HG03025 (cell line): ENCODE measurements at regions not wholly inside any gene's neighbourhood (a gene's known extent, or its start where the extent isn't known, plus 50 kb on each side); places are given as distances from the start of the nearest gene placed in this dataset.

Experiments
- ATAC-seq: cut with Tn5 transposase; IDR thresholded peaks from one replicate; pipeline ENCODE4 v1.9.1; 2021; ENCODE audit warnings: mild to moderate bottlenecking, moderate library complexity; ENCODE audit not compliant: unreplicated experiment, low FRiP score

DNA sequence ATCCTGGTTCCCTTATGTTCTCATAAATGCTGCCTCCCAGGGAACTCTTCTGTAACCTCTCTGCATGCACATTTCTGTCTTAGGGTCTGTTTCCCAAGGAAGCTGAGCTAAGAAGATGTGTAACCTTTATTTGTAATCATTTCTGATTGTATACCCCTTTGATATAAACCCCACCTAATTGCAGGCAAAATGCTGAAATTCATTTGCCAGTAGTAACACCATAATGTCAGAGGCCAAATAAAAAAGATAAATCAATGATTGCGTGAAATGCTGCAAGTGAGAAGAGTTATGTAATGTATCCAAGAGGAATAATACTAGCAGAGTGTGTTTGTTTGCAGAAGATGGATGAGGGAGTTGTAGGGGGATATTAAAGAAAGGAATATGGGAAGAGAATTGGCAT lies 822.6 kb upstream of the GRAMD2B start:
- ATAC-seq: no peak

DNA sequence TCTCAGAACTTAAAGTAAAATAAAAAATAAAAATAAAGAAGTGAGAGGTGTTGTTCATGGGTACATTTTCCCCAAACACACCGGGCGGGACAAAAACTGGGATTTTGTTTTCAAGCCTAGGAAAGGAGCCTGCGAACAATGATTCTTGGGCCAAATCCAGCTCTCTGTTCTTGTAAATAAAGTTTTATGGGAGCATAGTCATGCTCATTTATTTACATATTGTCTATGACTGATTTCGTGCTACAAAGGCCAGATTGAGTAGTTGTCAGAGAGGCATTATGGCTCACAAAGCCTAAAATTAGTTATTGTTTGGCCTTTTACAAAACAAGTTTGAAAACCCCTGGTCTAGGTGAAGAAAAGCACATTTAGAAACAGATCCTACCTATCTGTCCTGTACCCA lies 821.0 kb upstream of the GRAMD2B start:
- ATAC-seq: no peak

DNA sequence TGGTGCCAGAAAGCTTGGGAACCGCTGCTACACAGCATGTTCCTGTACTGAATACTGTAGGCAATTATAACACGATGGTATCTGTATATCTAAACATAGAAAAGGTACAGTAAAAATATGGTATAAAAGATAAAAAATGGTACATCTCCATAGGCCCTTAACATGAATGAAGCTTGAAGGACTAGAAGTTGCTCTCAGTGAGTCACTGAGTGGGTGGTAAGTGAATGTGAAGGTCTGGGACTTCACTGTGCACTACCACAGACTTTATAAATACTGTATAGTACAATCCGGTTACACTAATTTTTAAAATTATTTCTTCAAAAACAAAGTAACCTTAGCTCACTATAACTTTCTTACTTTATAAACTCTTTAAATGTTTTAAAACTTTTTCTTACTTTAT lies 819.9 kb upstream of the GRAMD2B start:
- ATAC-seq: no peak

DNA sequence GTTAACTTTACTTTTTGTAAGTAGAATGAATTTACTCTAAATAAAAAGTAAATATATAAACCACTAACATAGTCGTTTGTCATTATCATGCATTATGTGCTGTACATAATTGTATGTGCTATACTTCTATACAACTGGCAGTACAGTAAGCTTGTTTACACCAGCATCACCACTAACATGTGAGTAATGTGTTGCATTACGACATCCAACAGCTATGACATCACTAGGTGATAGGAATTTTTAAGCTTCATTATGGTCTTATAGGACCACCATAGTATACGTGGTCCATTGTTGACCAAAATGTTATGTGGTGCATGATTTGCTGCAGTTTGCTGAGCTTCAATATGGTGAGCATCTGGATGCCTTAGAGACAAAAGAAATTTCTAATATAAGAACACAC lies 819.1 kb upstream of the GRAMD2B start:
- no peak for ATAC-seq

DNA sequence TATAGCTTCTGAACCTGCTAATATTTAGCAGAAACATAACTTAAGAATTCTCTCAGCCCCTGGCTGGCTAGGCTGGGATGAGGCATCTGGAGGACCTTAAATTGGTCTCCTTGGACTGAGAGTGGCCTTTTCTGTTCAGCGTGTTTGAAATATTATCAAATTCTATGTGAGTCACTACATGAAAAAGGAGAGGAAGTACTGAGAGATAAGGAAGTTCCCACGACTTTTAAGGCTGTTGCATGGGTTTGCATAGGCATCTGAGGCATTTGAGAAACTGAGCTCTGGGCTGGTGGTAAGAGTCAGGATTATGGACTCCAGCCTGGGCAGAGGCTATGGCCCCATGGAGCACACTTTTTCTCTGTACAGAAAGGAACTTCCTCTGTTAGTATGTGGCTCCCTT lies 816.2 kb upstream of the GRAMD2B start:
- no peak for ATAC-seq

DNA sequence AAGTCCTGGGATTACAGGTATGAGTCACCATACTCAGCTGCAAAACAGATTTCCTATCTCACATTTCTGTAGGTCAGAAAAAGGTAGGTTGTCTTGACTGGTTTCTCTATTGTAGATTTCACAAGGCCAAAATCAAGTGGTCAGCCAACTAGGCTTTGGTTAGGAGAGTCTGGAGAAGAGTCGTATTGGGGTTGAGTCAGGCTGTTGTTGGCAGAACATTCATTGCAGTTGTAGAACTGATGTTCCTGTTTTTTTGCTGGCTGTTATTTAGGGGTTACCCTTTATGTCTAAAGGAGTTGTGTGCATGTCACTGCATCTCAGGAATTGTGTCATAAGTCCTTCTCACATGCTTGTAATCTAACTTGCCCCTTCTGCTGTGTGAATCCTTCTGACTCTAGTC lies 814.2 kb upstream of the GRAMD2B start:
- no peak for ATAC-seq

DNA sequence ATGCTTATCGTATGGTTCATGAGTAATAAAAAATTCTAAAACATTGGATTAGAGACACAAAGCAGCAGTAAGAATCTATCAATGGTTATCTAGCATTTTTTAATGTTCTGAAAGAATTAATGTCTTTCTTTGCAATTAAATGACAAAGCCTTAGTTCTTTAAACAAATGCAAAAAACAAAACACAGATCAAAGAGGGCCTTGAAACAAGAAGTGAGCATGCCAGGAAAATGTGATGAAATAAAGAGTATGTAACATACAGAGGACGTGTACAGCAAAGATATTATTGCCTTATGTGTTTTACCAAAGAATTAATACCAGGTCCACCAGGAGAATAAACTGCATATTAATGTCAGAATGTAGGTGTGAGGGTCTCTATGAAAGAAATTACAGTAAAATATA lies 812.3 kb upstream of the GRAMD2B start:
- no peak for ATAC-seq

DNA sequence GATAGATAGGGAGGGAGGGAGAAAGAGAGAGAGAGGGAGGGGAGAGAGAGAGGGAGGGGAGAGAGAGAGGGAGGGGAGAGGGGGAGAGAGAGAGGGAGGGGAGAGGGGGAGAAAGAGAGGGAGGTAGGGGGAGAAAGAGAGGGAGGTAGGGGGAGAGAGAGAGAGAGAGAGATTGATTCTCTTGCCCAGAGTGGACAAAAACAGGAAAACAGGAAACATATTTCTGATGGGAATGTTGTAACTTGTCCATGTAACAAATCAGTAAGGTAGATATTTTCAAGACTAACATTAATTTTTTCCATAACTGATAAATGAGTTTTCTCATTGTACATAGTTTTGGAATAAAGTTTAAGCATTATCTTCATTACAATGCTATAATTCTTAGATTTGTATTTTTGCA lies 811.7 kb upstream of the GRAMD2B start:
- no peak for ATAC-seq

DNA sequence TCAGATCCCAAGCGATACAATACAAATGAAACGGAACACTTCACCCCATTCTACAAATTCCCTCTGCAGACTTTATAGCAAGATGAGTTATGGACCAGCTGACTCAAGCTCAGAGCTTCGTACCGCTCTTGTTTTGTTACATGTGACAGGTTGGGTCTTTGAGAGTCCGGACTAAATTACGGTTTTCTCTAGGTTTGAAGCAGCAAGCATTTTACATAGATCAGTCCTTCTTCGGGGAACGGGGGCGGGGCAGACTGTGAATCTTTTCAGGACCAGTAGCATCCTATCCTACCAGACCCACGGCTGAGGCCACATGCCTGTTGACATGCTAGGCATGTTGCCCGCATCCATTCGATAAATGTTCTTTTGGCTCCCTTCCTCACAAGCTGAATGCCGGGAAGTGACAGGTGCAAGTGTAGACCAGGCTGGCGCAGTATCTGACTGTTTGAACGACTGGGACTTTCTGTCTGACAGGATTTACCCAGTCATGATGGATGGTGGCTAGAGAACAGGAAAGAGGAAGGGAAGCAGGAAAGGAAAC lies 811.0 kb upstream of the GRAMD2B start:
- no peak for ATAC-seq

DNA sequence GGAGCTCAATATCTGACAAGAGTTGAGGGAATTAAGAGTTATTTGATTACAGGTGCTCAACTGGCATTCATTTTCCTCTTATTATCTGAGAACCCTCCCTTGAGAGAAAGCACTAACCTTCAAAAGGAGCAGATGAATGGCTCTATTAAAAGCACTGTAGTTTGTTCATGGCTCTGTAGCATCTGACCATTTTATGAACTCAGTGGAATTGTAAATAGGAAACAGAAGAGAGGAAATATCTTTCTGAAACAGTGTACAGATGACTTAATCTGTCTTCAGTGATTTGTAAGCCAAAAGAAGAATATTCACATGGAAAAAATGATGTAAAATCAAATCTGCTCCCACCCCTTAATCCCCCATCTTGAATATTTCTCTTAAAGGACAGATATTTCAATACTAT lies 810.4 kb upstream of the GRAMD2B start:
- ATAC-seq: no peak

DNA sequence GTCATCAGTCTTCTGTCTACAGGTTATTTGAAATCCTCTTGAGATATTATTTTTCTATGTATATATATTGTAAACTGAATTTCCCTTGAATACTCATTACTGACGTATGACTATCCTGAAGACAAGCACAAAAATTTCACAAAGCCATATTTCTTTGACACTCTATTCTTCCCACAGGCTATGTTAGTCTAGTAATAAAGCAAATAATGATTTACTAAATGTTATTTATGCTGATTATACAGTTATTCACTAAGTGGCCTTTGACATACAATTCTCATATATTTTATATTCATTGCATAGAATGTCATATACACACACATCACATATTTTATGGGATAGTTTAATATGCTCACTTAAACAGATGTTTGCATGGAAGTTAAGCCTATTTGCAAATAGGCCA lies 793.0 kb upstream of the GRAMD2B start:
- no peak for ATAC-seq

DNA sequence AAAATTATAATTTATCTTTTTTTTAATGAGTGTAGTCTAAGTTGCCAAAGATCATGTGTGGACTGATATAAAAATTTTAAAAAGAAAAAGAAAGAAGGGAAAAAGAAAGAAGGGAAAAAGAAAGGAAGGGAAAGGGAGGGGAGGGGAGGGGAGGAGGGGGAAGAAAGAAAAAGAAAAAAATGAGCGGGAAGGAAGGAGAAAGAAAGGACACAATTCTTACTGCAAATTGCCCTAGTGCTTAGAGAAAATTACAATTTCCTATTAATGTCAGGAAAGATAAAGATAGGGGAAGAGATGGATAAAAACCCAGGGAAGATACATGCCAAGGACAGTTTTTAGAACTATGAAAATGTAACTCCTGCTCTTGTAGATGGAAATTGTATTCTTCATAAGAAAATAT lies 789.7 kb upstream of the GRAMD2B start:
- ATAC-seq: no peak

DNA sequence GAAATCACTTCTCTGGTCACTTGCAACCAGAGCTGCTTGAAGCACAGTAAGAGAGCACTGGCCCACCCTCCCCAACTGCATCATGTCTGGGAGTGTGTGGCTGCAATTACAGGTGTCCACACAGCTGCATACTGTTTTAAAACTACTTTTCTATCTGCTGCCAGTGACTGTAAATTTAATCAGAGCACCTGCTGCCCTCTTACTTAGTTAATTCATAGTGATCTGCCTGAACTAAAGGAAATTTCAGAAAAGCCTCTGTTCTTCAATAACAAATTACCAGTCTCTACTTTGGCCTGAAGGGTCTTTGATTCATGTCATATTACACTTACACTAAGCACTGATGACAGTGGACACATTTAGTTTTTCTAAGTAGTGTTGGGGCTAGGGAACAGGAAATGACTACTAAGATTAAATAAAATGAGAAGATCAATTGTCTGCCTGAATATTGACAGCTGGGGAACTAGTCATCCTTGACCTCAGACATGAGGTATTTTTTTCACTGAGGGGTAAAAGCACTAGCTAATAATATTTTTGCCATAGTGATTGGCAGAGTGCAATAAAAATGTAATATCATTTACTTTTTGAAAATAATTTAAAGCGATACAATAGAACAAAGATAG lies 788.9 kb upstream of the GRAMD2B start:
- no peak for ATAC-seq

DNA sequence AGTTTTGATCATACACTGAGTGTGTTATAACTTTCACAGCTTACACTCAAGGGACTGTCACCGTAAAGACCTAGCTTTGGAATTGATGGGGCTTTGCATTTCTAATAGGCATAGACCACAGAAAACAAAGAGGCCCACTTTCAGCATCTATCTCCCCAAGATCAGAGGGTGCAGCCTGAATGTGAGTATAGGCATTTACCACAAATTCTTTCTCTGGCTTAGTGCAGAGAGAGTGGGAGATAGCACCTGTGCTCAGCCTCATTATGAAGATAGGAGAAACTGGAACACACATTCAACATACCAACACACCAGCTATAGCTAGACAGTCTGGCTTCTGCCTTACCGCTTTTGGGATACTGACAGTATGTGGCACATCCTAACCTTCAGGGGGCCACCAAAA lies 783.4 kb upstream of the GRAMD2B start:
- no peak for ATAC-seq

DNA sequence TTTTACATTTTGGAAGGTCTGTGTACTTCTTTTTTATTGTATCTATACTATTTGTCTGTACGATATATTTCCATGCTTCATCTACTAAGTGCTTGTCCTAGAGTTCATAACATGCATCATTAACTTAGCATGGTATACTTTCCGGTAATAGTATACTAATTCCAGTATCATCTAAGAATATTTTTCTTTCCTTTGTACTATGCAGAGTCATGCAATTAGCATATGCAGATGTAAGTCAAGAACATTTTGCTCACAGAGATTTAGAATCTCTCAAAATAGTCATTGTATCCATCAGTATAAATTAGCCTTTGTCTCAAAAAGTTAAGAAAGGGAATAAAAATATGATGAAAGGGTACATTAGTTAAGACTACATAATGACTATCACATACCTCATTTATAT lies 770.4 kb upstream of the GRAMD2B start:
- ATAC-seq: no peak

DNA sequence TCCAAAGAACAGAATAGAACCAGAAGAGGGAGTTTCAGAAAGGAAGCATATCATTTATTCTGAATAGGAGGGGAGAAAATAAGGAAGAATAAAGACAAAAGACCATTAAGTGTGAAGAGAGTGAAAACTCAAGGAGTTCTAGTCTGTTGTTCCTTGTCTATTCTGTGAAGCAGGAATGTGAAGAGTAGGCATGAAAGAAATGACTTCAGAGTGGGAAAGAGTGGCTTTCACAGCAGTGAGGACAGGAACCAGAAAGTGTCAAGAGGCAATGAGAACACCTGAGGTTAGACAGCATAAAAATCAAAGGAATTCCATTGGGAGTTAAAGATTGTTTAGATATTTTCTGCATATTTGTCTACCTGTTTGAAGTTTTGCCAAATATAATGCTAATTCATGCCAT lies 768.8 kb upstream of the GRAMD2B start:
- no peak for ATAC-seq

DNA sequence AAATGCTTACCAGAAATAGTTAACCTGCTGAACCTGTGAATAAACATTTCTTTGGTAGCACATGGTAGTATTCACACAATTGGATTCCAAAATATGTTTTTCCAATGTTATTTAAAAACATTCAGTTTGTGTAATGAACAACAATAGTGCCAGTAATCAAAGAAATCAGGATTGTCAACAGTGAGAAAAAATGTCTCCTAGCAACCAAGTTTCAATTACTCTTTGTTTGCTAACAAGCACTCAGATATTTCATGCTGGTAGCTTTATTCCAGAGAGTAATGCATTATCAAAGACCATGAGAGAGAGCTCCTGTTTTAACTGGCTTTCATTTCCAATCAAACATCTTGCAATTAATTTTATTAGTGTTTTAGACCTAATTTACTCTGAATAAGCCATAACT lies 768.1 kb upstream of the GRAMD2B start:
- no peak for ATAC-seq

DNA sequence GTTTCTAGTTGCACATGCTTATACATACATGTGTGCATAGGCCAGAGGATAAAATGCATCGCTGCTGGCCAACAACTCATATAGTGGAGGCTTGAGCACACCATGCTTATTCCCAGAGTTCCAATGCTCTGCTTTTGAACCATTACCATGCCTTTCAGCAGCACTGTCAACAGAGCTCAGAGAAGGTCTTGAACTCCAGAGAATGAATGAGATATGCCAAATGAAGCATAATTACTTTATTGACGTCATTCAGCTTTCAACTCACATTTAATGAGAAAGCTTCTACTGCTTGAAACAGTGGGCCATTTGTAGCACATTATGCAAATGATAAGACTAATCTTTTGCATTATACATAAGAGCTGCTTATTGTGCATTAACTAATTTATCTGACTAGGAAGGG lies 765.3 kb upstream of the GRAMD2B start:
- no peak for ATAC-seq

DNA sequence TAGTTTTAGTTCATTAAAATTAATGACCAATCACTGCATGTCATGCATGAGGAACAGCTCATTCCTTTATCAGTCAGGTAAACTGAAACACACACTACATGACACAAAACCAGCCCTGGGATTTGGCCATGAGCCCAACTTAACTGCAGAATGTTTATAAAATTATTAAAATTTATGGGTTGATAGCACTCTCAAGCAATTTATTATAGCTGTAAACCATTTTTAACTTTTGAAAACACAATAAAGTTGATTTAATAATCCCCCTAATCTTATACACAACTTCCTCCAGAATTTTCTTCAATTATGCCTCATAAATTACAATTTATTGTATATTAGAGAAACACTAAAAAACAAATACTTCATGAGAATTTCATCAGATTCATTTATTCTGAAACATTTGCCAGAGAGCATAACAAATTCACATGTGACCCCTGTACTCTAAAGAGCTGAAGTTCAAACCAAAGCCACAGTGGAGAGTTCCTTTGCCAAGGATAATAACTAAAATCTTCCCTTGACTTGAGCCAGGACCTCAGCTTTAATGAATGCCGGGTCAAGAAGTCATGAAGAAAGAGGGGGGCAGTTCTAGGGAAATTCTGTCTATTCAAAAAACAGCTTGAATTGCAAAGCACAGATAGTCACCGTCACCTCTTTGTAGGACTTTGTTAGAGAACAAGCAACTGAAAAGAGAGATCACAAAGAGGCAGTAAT lies 763.7 kb upstream of the GRAMD2B start:
- ATAC-seq: no peak

DNA sequence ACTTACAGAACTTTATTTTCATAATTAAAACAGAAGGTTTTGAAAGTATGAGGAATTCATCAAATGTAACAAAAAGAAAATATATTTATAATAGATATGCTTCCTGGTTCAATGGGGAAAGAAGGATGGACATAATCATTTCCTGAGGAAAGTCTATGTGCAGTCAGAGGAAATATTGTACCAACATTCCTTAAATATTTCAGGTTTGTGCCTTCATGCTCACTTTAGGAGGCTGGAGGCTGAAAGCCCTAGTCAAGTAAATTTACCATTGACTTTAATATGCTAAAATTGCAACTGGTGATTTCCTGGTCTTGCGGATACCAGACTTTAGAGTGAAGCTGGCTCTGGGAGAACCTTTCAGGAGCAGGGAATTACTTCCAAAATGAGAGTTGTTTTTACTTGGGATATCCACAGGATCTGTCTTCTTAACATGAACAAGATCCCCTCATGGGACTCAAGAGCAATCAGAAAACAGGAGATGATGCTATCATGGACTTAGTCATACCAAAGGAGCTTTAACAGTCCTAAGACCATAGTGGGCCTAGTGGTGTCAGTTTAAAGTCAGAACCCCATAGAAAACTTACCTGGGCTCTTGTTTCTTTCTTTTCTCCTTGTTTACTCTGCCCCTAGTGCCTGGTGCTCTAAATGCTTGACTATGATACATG lies 762.8 kb upstream of the GRAMD2B start:
- ATAC-seq: no peak

DNA sequence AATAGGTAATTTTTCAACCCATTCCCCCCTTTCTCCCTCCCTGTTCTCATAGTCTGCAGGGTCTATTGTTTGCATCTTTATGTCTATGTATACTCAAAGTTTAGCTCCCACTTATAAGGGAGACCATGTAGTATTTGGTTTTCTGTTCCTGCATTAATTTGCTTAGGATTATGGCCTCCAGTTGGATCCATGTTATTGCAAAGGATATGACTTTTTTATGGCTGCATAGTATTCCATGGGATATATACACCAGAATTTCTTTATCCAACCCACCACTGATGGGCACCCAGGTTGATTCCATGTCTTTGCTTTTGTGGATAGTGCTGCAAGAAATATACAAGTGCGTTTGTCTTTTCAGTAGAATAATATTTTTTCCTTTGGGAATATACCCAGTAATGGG lies 761.6 kb upstream of the GRAMD2B start:
- no peak for ATAC-seq

DNA sequence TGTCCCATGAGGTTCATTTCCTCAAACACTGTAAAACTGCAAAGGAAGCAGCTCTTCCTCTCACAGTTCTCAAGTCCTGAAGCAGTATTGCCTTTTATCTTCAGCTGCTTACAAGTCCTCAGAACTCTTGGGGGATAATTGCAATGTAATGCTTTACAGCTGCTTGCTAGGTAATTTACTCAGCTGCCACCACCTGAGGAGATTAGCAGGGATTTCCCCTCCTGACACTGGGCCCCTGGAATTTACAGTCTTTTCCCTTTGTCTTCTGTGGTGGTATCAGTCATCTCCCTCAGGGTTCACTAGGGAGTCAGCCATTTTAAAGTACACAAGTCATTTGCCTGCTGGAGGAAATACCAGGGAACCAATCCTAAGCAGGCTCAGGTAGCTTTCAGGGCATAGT lies 754.3 kb upstream of the GRAMD2B start:
- ATAC-seq: no peak
